GM18520 (cell line): ENCODE measurements at regions not wholly inside any gene's neighbourhood (a gene's known extent, or its start where the extent isn't known, plus 50 kb on each side); places are given as distances from the start of the nearest gene placed in this dataset.
A peak's percentile ranks its signal among the peaks of the same experiment; 100 is the strongest.

Experiments
- ATAC-seq: cut with Tn5 transposase; IDR thresholded peaks from one replicate; pipeline ENCODE4 v1.9.1; 2021; ENCODE audit not compliant: unreplicated experiment

- ATAC-seq, result no peak
These were observed 67.7 kb upstream of the GCM1 start for GRCh38 chr6:53216301-53216700.

- no peak for ATAC-seq
These were observed 65.5 kb upstream of the GCM1 start for GRCh38 chr6:53214172-53214571.

GRCh38 chr6:53210811-53211210 is 62.2 kb upstream of the GCM1 start:
- ATAC-seq, result no peak

GRCh38 chr6:53209681-53210080 is 61.0 kb upstream of the GCM1 start:
- ATAC-seq, result no peak

- ATAC-seq, result no peak
These were observed 57.1 kb upstream of the GCM1 start for GRCh38 chr6:53205778-53206177.

GRCh38 chr6:53203483-53203882 is 54.8 kb upstream of the GCM1 start:
- no peak for ATAC-seq

- ATAC-seq, result no peak
These were observed 53.4 kb upstream of the GCM1 start for GRCh38 chr6:53202052-53202451.

- ATAC-seq, result no peak
These were observed 52.6 kb upstream of the GCM1 start for GRCh38 chr6:53201270-53201669.

GRCh38 chr6:53199765-53200164 is 51.1 kb upstream of the GCM1 start:
- no peak for ATAC-seq

- ATAC-seq, result peak; percentile 63
These were observed 50.5 kb upstream of the GCM1 start for GRCh38 chr6:53199156-53199555.
